Heart left ventricle (tissue), 13 donors: ENCODE measurements at regions not wholly inside any gene's neighbourhood (a gene's known extent, or its start where the extent isn't known, plus 50 kb on each side); places are given as distances from the start of the nearest gene placed in this dataset.

ENCODE experiments used
- POLR2A ChIP-seq, 2 donors: fragments of 450-650 bp; IDR thresholded peaks; one replicate each; pipeline ENCODE4 v1.6.1; 2017; ENCODE audit warnings: antibody characterized with exemption in 2 of 2, mild to moderate bottlenecking in 2 of 2, moderate library complexity in 2 of 2
- TF ChIP-seq, protein P1 (sequence below), 12 donors: fragments of 200-600 bp; sonication (generic) in 4 of 12; IDR thresholded peaks; one replicate each; pipeline versions ENCODE4 v1.5.0 to v1.8.0; 2018 to 2022; ENCODE audit warnings: antibody characterized with exemption in 12 of 12, mild to moderate bottlenecking in 5 of 12
- donor health status: ischemic (EF 13 %, LVEDD 7.1; RV severe dilation, severe dysfunction).
- donor health status: DM: no; HTN: yes; CAD: no.
- donor health status: DM: no; HTN: no; CAD: no.
- donor health status: ischemic (EF 25% LVEDD 6.9; RV normal size, moderate dysfunction).
- donor health status: ischemic (EF 25% LVEDD 5.7; RV mildly dilated, moderate dysfunction).
- donor health status: ischemic (EF 35%, LVEDD 5.7; RV mildly dilated, moderate dysfunction).
- donor health status: nonischemic (EF 11% LVEDD 7.7; RV severe dilation, severe dysfunction).
- donor health status: DM: yes; HTN: yes; CAD: no.
- donor health status: PGD.
- donor health status: ischemic (EF 29% LVEDD 5.4; RV normal size, mild dysfunction).
- donor health status: nonischemic (EF 23%, LVEDD 6.1; RV moderate dilation, normal function).

DNA sequence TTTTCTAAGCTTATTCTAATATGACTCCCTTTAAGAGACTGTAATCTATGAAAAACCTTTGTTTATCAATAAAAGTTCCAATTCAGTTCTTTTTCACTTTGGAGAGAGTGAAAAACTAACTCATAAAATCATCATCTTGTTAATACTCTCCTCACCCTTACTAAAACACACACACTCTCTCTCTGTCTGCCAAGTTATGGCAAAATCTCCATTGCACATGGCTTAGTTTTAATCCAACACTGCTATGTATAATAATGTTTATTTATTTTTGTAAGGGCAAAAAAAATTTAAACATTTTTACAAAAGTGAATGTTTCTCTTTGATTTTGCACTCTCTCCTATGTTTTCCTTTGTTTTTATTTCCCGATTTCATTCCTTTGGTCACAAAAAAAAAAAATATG lies 253.2 kb downstream of the BMP7 start:
- TF ChIP-seq, protein P1, sequence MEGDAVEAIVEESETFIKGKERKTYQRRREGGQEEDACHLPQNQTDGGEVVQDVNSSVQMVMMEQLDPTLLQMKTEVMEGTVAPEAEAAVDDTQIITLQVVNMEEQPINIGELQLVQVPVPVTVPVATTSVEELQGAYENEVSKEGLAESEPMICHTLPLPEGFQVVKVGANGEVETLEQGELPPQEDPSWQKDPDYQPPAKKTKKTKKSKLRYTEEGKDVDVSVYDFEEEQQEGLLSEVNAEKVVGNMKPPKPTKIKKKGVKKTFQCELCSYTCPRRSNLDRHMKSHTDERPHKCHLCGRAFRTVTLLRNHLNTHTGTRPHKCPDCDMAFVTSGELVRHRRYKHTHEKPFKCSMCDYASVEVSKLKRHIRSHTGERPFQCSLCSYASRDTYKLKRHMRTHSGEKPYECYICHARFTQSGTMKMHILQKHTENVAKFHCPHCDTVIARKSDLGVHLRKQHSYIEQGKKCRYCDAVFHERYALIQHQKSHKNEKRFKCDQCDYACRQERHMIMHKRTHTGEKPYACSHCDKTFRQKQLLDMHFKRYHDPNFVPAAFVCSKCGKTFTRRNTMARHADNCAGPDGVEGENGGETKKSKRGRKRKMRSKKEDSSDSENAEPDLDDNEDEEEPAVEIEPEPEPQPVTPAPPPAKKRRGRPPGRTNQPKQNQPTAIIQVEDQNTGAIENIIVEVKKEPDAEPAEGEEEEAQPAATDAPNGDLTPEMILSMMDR (IDR thresholded peaks at IDR 0.05): no peak
- TF ChIP-seq POLR2A (IDR thresholded peaks at IDR 0.05): no peak
